ENCODE measurements at regions not wholly inside any gene's neighbourhood (a gene's known extent, or its start where the extent isn't known, plus 50 kb on each side); places are given as distances from the start of the nearest gene placed in this dataset.

- DNase-seq = no peak
Observed at GRCh38 chr5:61969755-61970154, 336.3 kb upstream of the KIF2A start.

- no peak for DNase-seq
Observed at GRCh38 chr5:61970218-61970617, 335.8 kb upstream of the KIF2A start.

DNA sequence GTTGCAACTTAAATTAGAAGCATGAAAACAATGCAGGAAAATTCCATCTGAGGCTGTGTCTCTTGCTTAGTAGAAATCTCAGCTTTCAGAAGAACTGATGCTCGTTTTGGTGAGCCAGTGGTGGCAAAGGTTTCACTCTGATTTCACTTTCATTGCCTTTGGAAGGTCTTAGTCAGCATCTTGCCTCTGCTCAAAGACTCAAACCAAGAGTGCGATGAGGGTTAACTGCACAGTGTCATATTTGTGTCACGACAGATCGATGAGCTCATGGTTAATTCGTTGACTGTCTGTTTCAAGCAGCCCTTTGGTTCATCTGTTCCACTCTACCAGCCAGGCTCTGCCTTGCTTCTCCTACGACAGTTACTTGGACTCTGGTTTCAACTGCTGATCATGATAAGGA lies 331.3 kb upstream of the KIF2A start:
- no peak for DNase-seq

GRCh38 chr5:61981886-61982285 lies 324.1 kb upstream of the KIF2A start:
- no peak for DNase-seq

- no peak for DNase-seq
Observed at GRCh38 chr5:61991430-61991829, 314.6 kb upstream of the KIF2A start.

- no peak for DNase-seq
Observed at GRCh38 chr5:61991866-61992265, 314.1 kb upstream of the KIF2A start.

DNA sequence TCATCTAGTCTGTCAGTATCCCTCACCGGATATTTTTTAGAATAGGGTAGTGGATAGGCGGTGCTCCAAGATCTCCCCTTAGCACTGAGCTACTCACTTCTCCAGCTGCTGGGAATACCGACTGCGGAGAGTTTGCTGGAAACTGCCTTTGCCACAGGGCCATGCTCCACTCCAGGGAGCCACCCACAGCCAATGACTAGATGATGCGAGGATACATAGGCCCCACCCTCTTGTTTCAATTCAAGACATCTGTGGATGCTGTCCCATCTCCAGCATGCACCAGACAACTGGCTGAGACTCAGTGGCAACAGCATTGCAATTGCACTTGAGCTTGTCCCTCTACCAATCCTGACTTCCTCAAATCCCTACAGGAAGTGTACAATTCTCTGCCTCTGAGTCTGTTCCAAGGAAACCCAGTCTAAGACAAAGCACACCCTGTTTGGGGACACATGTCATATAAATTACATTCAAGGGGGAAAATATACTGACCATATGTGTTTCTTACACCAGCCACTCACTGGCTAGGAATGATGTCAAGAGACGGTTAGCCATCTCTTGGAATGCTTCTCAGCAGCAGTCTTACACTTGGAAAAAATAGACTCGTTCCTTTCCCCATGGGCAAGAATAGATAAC lies 312.6 kb upstream of the KIF2A start:
- DNase-seq = no peak

- DNase-seq = no peak
Observed at GRCh38 chr5:61994171-61994570, 311.8 kb upstream of the KIF2A start.

DNA sequence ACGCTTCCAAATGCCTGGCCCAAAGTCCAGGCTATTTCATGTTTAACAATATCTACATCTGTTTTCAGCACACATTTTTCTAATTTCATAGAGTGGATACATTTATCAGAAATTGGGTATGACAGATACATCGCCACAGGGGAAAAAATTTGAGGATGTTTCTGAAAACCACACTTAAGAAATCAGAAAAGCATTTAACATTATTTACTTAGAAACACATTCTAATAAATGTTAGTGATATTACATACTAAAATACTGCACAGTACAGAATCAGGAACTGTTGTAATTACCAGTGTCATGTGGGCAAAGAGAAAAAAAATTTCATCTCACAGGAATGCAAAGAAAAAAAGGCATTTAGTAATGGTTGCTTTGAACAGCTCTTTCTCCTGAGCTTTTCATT lies 310.5 kb upstream of the KIF2A start:
- DNase-seq = no peak

GRCh38 chr5:61999371-61999770 lies 306.6 kb upstream of the KIF2A start:
- no peak for DNase-seq

GRCh38 chr5:62000646-62001045 lies 305.4 kb upstream of the KIF2A start:
- DNase-seq = no peak

- DNase-seq = no peak
Observed at GRCh38 chr5:62001640-62002039, 304.4 kb upstream of the KIF2A start.

GRCh38 chr5:62002436-62002835 lies 303.6 kb upstream of the KIF2A start:
- DNase-seq = no peak

DNA sequence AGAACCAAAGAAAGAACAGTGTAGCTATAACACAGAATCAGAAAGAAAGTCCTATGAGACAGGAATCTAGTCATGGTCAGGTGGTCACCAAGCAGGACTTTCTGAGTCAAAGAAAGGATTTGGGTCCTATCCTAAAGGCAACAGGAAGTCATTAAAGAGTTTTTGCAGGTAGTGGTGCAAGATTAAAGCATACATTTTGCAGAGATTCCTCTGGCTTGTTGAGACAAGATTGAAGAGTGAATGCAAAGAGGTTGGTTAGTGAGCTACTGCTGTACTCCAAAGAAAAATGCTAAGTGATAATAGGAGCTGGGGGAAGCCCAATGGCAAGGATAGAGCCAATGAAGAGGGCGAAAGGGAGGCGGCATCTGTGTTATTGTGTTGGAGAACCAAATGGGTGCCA lies 300.5 kb upstream of the KIF2A start:
- DNase-seq = no peak

- DNase-seq = no peak
Observed at GRCh38 chr5:62007457-62007856, 298.5 kb upstream of the KIF2A start.

GRCh38 chr5:62011089-62011664 lies 294.8 kb upstream of the KIF2A start:
- no peak for DNase-seq

- no peak for DNase-seq
Observed at GRCh38 chr5:62017092-62017491, 288.9 kb upstream of the KIF2A start.

DNA sequence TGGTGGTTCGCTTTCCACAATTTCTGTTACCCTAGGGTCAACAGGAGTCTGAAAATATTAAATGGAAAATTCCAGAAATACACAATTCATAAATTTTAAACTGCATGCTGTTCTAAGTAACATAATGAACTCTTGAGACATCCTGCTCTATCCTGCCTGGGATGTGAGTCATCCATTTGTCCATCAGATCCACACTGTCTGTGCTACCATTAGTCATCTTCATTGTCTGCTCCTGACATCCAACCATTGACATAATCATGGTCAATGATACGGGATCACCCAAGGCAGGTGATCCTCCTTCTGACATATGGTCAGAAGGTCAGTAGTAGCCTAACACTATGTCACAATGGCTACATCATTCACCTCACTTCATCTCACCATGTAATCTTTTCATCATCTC lies 276.7 kb upstream of the KIF2A start:
- no peak for DNase-seq

DNA sequence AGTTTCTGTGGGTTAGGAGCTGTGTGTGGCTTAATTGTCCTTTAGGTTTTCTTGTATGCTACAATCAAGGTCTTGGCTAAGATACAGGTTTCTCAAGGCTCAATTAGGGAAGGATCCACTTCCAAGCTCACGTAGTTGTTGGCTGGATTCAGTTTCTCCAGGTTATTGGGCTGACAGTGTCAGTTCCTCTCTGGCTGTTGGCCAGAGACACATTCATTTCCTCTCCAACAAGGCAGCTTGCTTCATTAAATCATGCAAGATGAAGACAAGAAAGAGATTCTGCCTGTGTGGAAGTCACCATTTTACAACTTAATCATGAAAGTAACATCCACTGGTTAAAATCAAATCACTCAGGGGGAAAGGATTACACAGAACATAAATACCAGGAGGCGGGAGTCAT lies 275.7 kb upstream of the KIF2A start:
- DNase-seq = no peak

DNA sequence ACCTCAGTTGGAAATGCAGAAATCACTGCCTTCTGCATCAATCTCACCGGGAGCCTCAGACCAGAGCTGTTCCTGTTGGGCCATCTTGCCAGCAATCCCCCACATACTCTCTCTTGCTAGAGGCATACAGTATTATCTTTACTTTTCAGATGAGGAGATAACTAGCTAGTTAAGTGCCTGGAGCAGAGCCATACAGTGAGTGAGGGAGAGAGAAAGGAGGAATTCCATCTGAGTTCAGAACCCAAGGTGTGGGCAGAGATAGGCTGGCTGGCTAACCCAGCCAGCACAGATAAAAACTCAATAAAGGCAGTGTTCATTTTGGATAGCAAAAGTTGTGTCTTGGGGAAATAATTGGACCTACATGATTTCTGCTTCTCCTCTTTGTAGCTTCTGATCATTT lies 268.0 kb upstream of the KIF2A start:
- no peak for DNase-seq

DNA sequence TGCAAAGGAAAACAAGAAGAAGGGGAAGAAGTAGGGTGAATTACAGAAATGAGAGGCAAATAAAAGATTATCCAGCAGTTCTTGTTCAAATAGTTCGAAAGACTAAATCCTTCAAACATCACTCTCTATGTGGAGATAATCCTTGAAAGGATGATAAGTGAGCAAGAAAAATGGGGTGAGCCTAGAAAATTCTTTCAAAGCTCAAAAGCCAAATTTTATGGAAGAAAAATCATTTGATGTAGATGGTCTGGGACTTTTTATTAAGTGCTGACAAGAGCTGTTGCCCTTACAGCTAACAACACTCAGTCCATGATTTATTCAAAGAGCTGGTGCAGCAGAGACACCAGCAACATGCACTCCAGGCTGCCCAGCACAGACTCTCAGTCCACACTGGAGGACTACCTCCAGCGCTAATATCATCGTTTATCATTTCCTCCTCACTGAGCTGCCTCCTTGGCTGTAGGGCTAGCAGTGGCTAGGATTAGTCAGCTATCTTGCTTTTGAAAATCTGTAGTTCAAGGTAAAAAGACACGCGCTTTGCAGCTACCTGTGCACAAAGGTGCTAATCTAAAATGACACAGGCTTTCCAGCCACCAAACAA lies 264.8 kb upstream of the KIF2A start:
- DNase-seq = no peak

- DNase-seq = no peak
Observed at GRCh38 chr5:62042007-62042406, 264.0 kb upstream of the KIF2A start.

DNA sequence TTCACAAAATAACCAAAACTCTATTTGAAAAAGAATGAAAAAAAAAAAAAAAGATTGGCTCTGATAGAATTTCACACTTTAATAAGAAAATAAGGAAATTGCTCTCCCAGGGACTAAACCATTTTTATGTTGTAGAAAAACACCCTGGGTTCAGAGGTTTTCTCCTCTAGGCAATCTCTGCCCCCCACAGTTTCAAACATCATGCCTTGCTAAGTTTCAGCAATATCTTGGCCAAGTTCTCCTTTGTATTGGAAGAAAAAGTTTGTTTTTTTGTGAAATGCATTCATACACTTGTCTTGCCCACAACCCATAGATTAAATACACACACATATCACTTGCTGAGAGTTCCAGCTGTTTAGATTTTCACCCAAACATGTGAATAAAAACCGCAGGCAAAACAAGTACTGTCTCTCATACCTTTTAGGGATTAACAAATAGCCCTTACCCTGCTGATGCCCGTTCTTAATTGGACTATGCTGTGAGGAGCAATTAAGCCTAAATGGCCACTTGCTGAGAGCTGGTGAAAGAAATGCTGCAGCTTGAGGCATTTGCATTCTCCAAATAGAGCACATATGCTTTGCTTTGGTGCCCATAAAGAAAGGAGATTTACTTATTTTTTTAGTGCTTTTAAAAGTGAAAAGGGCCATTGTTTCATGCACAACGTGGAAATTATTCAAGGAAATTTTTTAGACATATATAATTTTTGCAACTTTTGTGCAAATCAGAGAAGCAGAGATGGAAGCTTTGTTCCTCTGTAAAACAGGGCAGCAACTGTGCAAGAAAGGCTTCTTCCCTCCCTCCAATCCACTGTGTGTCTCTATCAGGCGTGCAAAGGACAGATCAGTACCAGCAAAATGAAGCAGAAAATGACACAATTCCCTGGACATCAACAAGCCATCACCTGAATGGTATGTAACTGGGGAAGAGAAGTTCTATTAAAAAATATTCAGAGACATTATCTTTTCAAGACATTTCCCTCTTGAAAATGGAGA lies 262.4 kb upstream of the KIF2A start:
- DNase-seq = no peak

DNA sequence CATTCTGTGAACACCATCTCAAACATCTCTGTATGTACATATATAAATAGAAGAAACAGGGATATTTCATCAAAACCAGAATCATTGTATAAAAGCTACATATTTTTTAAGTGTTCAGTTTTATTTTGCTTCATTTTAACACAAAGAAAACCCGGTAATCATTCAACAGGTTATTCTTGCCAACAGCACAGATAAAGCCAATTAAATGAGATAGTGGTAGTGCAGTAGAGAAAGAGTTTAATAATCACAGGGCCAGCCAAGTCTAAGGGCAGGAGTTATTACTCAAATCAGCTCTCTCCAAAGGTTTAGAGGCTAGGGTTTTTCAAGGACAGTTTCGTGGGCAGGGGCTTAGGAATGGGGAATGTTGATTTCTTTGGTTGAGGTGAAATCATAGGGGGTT lies 261.0 kb upstream of the KIF2A start:
- DNase-seq = no peak
